Astrocyte of the cerebellum (primary cell): ENCODE measurements at regions not wholly inside any gene's neighbourhood (a gene's known extent, or its start where the extent isn't known, plus 50 kb on each side); places are given as distances from the start of the nearest gene placed in this dataset.
"Not testable (repeated sequence)": the region's sequence is repeated elsewhere in the genome, so short reads cannot be mapped to it uniquely, and the experiment has no call there.

Experiments used
- DNase-seq: peaks from one replicate; pipeline ENCODE4 v3.0.0-alpha.2; 2011; ENCODE audit warnings: low read depth
- H3K4me3 ChIP-seq: 2 replicates; pipeline ENCODE4 v1.5.1; 2011; ENCODE audit warnings: mild to moderate bottlenecking, low read depth, low read length, moderate library complexity
- CTCF ChIP-seq: IDR thresholded peaks from 2 replicates; pipeline ENCODE4 v1.5.1; 2012; ENCODE audit warnings: low read length, low read depth, moderate library complexity, mild to moderate bottlenecking; ENCODE audit errors: missing control alignments
- in situ Hi-C: cut with HindIII; loops from 2 replicates; pipeline ENCODE4 v1.10.0; 2017; ENCODE audit warnings: low sequenced_read_pairs

DNA sequence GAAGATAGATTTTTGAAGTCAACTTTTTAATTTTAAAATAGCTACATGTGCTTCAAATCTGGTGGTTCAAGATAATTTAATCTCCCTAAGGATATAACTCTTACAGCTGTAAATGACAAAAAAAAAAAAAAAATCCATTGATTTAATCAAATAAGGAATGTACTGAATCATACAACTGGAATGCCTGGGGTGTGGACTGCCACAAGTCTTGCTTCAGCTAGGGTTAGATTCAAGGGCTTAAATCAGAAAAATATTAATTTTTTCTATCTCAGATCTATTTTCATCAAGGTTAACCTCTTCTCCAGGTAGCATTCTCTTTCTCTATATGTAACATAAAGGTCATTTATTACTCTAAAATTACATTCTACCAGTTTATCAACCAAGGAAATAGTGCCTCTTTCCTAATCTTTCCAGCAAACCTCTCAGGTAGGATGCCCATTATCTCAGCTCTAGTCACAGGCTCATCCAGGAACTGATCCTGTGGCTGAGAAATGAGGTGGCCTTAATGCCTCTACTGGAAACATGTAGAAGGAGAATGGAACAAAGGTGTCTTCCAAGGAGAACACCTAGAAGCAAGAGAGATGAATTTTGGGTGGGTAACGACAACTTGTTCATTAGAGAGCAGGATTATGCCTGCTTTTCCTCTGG lies 466.9 kb downstream of the CBLN4 start:
- TF ChIP-seq CTCF = no peak

GRCh38 chr20:55535366-55535765 lies 470.0 kb downstream of the CBLN4 start:
- no peak for TF ChIP-seq CTCF
- H3K4me3 ChIP-seq = no peak overlapping the region
- in situ Hi-C loops = no loop called here
- DNase-seq = no peak

More for the DNA sequence above, 466.9 kb downstream of the CBLN4 start:
- H3K4me3 ChIP-seq = no peak overlapping the region
- in situ Hi-C loops = no loop called here
- no peak for DNase-seq

DNA sequence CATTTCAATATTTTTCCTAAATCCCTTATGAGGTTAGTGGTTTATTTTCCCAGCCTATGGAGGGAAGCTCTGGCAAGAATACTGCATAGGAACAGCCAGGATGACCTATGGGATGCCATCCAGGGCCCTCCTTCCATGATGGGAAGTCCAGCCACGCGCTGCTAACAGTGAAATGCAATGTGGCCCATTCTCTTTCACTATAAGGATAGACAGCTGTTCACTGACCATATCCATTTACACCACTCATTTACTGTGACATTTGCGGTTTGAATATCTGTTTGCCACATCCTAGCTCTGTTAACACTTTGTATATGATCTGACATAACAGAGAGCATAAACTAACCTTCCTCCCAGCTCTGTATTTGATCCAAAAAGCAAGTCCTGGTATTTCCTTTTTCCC lies 471.7 kb downstream of the CBLN4 start:
- DNase-seq = no peak
- TF ChIP-seq CTCF = no peak
- H3K4me3 ChIP-seq = no peak overlapping the region
- in situ Hi-C loops = no loop called here

DNA sequence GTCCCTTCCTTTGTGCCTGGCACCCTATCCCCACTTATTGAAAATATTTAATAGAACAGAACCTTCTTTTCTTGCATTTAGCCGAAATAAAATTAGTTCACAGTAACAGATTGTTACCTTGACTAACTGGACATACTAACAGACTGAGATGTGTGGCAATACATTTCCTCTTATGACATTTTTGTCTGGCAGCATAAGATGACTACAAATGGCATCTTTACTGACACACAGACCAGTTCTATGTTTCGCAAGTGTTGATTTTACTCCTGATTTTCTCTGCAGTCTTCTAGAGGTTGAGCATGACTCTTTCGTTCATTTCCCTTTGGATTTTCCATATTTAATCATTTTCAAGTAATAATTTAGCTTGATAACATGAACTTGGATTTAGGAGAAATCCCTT lies 474.6 kb downstream of the CBLN4 start:
- in situ Hi-C loops = no loop called here
- no peak overlapping the region for H3K4me3 ChIP-seq
- DNase-seq = no peak
- no peak for TF ChIP-seq CTCF

- H3K4me3 ChIP-seq = no peak overlapping the region
- DNase-seq = no peak
- no peak for TF ChIP-seq CTCF
- in situ Hi-C loops = no loop called here
Observed at GRCh38 chr20:55528482-55528881, 476.8 kb downstream of the CBLN4 start.

GRCh38 chr20:55522296-55522815 lies 483.0 kb downstream of the CBLN4 start:
- TF ChIP-seq CTCF = no peak
- H3K4me3 ChIP-seq = no peak overlapping the region
- DNase-seq = no peak
- in situ Hi-C loops = no loop called here

DNA sequence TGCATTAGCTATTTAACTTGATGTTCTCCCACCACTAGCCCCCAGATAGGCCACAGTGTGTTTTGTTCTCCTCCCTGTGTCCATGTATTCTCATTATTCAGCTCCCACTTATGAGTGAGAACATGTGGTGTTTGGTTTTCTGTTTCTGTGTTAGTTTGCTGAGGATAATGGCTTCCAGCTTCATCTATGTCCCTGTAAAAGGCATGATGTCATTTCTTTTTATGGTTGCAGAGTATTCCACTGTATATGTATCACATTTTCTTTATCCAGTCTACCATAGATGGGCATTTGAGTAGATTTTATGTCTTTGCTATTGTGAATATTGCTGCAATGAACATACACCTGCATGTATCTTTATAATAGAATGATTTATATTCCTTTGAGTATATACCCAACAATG lies 487.7 kb downstream of the CBLN4 start:
- H3K4me3 ChIP-seq, in situ Hi-C loops, DNase-seq: not testable (repeated sequence)
